HL-60 (cell line): ENCODE measurements at regions not wholly inside any gene's neighbourhood (a gene's known extent, or its start where the extent isn't known, plus 50 kb on each side); places are given as distances from the start of the nearest gene placed in this dataset.

Source experiments
- POLR2AphosphoS5 ChIP-seq: IDR thresholded peaks from 2 replicates; pipeline ENCODE4 v1.6.1; 2012; ENCODE audit warnings: low read depth
- SPI1 ChIP-seq: IDR thresholded peaks from 2 replicates; pipeline ENCODE4 v1.6.1; 2012; ENCODE audit warnings: low read depth, mild to moderate bottlenecking, borderline replicate concordance
- TF ChIP-seq, protein P1 (sequence below): IDR thresholded peaks from one replicate; pipeline ENCODE4 v1.5.1; 2011; ENCODE audit warnings: low read length, control low read depth, inconsistent platforms; ENCODE audit not compliant: insufficient read depth
- TF ChIP-seq, protein P2 (sequence below): IDR thresholded peaks from 2 replicates; pipeline ENCODE4 v1.6.1; 2012; ENCODE audit warnings: low read depth; ENCODE audit not compliant: insufficient replicate concordance

DNA sequence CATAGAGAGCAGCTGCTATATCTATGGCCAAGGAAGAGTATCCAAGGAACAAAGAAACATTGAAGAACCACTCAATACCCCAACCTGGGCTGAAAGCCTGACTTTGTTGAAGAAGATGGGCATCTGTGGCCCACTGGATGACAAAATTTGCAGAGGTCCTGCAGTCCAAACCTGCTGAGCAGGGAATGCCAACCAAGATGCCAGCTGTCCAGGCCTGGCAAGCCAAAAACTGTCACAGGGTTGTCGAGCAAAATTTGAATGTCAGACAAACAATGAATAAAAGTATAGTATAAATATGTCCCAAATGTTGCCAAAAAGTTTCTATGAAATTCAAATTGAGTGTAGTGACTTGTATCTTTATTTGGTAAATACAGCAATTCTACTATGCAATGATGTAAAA lies 1040.2 kb downstream of the PCDH9 start:
- TF ChIP-seq, protein P1, sequence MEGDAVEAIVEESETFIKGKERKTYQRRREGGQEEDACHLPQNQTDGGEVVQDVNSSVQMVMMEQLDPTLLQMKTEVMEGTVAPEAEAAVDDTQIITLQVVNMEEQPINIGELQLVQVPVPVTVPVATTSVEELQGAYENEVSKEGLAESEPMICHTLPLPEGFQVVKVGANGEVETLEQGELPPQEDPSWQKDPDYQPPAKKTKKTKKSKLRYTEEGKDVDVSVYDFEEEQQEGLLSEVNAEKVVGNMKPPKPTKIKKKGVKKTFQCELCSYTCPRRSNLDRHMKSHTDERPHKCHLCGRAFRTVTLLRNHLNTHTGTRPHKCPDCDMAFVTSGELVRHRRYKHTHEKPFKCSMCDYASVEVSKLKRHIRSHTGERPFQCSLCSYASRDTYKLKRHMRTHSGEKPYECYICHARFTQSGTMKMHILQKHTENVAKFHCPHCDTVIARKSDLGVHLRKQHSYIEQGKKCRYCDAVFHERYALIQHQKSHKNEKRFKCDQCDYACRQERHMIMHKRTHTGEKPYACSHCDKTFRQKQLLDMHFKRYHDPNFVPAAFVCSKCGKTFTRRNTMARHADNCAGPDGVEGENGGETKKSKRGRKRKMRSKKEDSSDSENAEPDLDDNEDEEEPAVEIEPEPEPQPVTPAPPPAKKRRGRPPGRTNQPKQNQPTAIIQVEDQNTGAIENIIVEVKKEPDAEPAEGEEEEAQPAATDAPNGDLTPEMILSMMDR = no peak
- TF ChIP-seq, protein P2, sequence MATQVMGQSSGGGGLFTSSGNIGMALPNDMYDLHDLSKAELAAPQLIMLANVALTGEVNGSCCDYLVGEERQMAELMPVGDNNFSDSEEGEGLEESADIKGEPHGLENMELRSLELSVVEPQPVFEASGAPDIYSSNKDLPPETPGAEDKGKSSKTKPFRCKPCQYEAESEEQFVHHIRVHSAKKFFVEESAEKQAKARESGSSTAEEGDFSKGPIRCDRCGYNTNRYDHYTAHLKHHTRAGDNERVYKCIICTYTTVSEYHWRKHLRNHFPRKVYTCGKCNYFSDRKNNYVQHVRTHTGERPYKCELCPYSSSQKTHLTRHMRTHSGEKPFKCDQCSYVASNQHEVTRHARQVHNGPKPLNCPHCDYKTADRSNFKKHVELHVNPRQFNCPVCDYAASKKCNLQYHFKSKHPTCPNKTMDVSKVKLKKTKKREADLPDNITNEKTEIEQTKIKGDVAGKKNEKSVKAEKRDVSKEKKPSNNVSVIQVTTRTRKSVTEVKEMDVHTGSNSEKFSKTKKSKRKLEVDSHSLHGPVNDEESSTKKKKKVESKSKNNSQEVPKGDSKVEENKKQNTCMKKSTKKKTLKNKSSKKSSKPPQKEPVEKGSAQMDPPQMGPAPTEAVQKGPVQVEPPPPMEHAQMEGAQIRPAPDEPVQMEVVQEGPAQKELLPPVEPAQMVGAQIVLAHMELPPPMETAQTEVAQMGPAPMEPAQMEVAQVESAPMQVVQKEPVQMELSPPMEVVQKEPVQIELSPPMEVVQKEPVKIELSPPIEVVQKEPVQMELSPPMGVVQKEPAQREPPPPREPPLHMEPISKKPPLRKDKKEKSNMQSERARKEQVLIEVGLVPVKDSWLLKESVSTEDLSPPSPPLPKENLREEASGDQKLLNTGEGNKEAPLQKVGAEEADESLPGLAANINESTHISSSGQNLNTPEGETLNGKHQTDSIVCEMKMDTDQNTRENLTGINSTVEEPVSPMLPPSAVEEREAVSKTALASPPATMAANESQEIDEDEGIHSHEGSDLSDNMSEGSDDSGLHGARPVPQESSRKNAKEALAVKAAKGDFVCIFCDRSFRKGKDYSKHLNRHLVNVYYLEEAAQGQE = no peak
- TF ChIP-seq SPI1 (no peak), POLR2AphosphoS5 (no peak)
